Suprapubic skin (tissue), 4 donors: ENCODE measurements at regions not wholly inside any gene's neighbourhood (a gene's known extent, or its start where the extent isn't known, plus 50 kb on each side); places are given as distances from the start of the nearest gene placed in this dataset.

Source experiments
- CTCF ChIP-seq, 2 donors: fragments of 200-600 bp in 1 of 2; fragments of 450-650 bp in 1 of 2; sonication (generic) in 1 of 2; IDR thresholded peaks; one replicate each; pipeline ENCODE4 v1.5.1; 2016 to 2019; ENCODE audit warnings: antibody characterized with exemption in 2 of 2, mild to moderate bottlenecking in 1 of 2, moderate library complexity in 1 of 2
- EP300 ChIP-seq: sonication (generic); formaldehyde crosslinking; IDR thresholded peaks from one replicate; pipeline ENCODE4 v1.6.1; 2017; ENCODE audit warnings: antibody characterized with exemption
- POLR2AphosphoS5 ChIP-seq, 3 donors: sonication (generic); formaldehyde crosslinking; IDR thresholded peaks; one replicate each; pipeline ENCODE4 v1.6.1; 2017; ENCODE audit warnings: antibody characterized with exemption in 3 of 3

- TF ChIP-seq EP300 (no peak), CTCF (IDR thresholded peaks at IDR 0.05) (no peak), POLR2AphosphoS5 (IDR thresholded peaks at IDR 0.05) (no peak)
Measured at GRCh38 chr10:83357004-83357403, 782.3 kb upstream of the GHITM start.
